Mesothelial cell of epicardium (in vitro differentiated cells): ENCODE measurements at regions not wholly inside any gene's neighbourhood (a gene's known extent, or its start where the extent isn't known, plus 50 kb on each side); places are given as distances from the start of the nearest gene placed in this dataset.

Source experiments
- DNase-seq, 2 experiments: peaks; one replicate each; pipeline ENCODE4 v3.0.0; 2021; ENCODE audit warnings: low spot score in 2 of 2; ENCODE audit not compliant: unreplicated experiment in 2 of 2
- H3K27ac Mint-ChIP-seq: 2 replicates; pipeline ENCODE4 v1.8.0; 2021; ENCODE audit warnings: mixed read lengths
- H3K27me3 Mint-ChIP-seq: 2 replicates; pipeline ENCODE4 v1.8.0; 2021; ENCODE audit warnings: low read depth, mixed read lengths
- H3K36me3 Mint-ChIP-seq: 2 replicates; pipeline ENCODE4 v1.8.0; 2021; ENCODE audit warnings: mixed read lengths
- H3K4me1 Mint-ChIP-seq: 2 replicates; pipeline ENCODE4 v1.8.0; 2021; ENCODE audit warnings: mixed read lengths
- H3K4me3 Mint-ChIP-seq: 2 replicates; pipeline ENCODE4 v1.8.0; 2021; ENCODE audit warnings: mild to moderate bottlenecking, moderate library complexity, mixed read lengths
- H3K9me3 Mint-ChIP-seq: 2 replicates; pipeline ENCODE4 v1.8.0; 2021; ENCODE audit warnings: mixed read lengths
- CTCF ChIP-seq: fragments of 200-600 bp; sonication (generic); IDR thresholded peaks from one replicate; pipeline ENCODE4 v1.5.0; 2021; ENCODE audit warnings: antibody characterized with exemption; ENCODE audit not compliant: unreplicated experiment

DNA sequence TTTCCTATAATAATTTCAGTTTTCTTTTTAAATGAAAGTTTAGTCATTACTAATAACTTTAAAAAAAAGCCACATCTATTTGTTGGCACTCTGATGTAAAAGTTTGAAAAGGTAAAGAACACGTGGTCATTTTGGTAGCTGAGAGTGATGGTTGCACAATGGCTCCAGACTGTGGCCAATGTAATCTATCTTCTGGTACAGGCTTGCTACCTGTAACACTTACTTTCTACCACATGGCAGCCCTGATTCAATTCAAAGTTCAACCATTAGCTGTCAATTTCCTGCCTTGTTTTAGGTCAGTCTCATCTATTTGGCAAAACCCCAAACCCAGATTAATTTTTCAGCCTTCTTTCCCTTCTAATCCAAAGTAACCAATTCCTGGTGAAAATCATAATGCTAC lies 126.1 kb downstream of the TUSC7 start:
- Mint-ChIP-seq H3K36me3 (no peaks in the 10 kb centered on the region), H3K27me3 (peaks cover 3% of the 10 kb centered on the region), H3K27ac (no peak overlapping the region), H3K9me3 (no peaks in the 10 kb centered on the region), H3K4me1 (no peaks in the 10 kb centered on the region), H3K4me3 (no peak overlapping the region)
- no peak for TF ChIP-seq CTCF
- no peak for DNase-seq

- Mint-ChIP-seq H3K27ac (no peak overlapping the region), H3K36me3 (no peaks in the 10 kb centered on the region), H3K27me3 (peaks cover 7% of the 10 kb centered on the region), H3K9me3 (no peaks in the 10 kb centered on the region), H3K4me1 (no peaks in the 10 kb centered on the region), H3K4me3 (no peak overlapping the region)
- TF ChIP-seq CTCF, result no peak
- no peak for DNase-seq
Measured at GRCh38 chr3:116836286-116836685, 126.7 kb downstream of the TUSC7 start.

- peaks cover 10% of the 10 kb centered on the region for H3K27me3 Mint-ChIP-seq
- no peak for DNase-seq
- H3K27ac Mint-ChIP-seq, result no peak overlapping the region
- H3K36me3 Mint-ChIP-seq, result no peaks in the 10 kb centered on the region
- no peaks in the 10 kb centered on the region for H3K4me1 Mint-ChIP-seq
- no peak for TF ChIP-seq CTCF
- no peak overlapping the region for H3K4me3 Mint-ChIP-seq
- no peaks in the 10 kb centered on the region for H3K9me3 Mint-ChIP-seq
Measured at GRCh38 chr3:116837483-116837882, 127.9 kb downstream of the TUSC7 start.

- Mint-ChIP-seq H3K4me3 (no peak overlapping the region), H3K27me3 (peaks cover 13% of the 10 kb centered on the region), H3K27ac (no peak overlapping the region), H3K36me3 (no peaks in the 10 kb centered on the region), H3K4me1 (no peaks in the 10 kb centered on the region), H3K9me3 (no peaks in the 10 kb centered on the region)
- no peak for TF ChIP-seq CTCF
- no peak for DNase-seq
Measured at GRCh38 chr3:116841003-116841735, 131.6 kb downstream of the TUSC7 start.

GRCh38 chr3:116842254-116842957 lies 132.8 kb downstream of the TUSC7 start:
- peaks cover 3% of the 10 kb centered on the region for H3K9me3 Mint-ChIP-seq
- H3K27ac Mint-ChIP-seq, result no peak overlapping the region
- H3K36me3 Mint-ChIP-seq, result no peaks in the 10 kb centered on the region
- no peaks in the 10 kb centered on the region for H3K4me1 Mint-ChIP-seq
- no peak overlapping the region for H3K4me3 Mint-ChIP-seq
- TF ChIP-seq CTCF, result no peak
- H3K27me3 Mint-ChIP-seq, result peaks cover 13% of the 10 kb centered on the region
- DNase-seq, result no peak
